MM.1S (cell line): ENCODE measurements at regions not wholly inside any gene's neighbourhood (a gene's known extent, or its start where the extent isn't known, plus 50 kb on each side); places are given as distances from the start of the nearest gene placed in this dataset.

Experiments used
- CTCF ChIP-seq: fragments of 300-600 bp; sonication (generic); IDR thresholded peaks from 2 replicates; pipeline ENCODE4 v1.5.1; 2016; ENCODE audit warnings: antibody characterized with exemption, low read length, mixed read lengths
- EZH2phosphoT487 ChIP-seq: fragments of 300-600 bp; sonication (generic); IDR thresholded peaks from 2 replicates; pipeline ENCODE4 v1.6.1; 2018; ENCODE audit warnings: antibody characterized with exemption, low read length

- TF ChIP-seq CTCF (no peak), EZH2phosphoT487 (no peak)
Measured at GRCh38 chr18:40583671-40584070, 1371.4 kb upstream of the PIK3C3 start.
